Stimulated activated naive CD4-positive, alpha-beta T cell (primary cell): ENCODE measurements at regions not wholly inside any gene's neighbourhood (a gene's known extent, or its start where the extent isn't known, plus 50 kb on each side); places are given as distances from the start of the nearest gene placed in this dataset.
"Not testable (repeated sequence)": the region's sequence is repeated elsewhere in the genome, so short reads cannot be mapped to it uniquely, and the experiment has no call there.

Experiments used
- DNase-seq, 6 experiments: peaks; one replicate each; lab custom pipeline; 2025; lab: John Stamatoyannopoulos, UW

- DNase-seq, result no peak
Observed at GRCh38 chr17:22131740-22132139, 439.4 kb downstream of the KCNJ18 start.

- DNase-seq, result no peak
Observed at GRCh38 chr17:22138861-22139469, 446.6 kb downstream of the KCNJ18 start.

- no peak for DNase-seq
Observed at GRCh38 chr17:22142091-22142490, 449.8 kb downstream of the KCNJ18 start.

GRCh38 chr17:22145605-22146178, 453.4 kb downstream of the KCNJ18 start:
- no peak for DNase-seq

GRCh38 chr17:22158364-22158763, 466.0 kb downstream of the KCNJ18 start:
- no peak for DNase-seq

- DNase-seq, result no peak
Observed at GRCh38 chr17:22161376-22161775, 469.1 kb downstream of the KCNJ18 start.

GRCh38 chr17:22171631-22172030, 479.3 kb downstream of the KCNJ18 start:
- DNase-seq, result no peak

- DNase-seq, result no peak
Observed at GRCh38 chr17:22193113-22193512, 500.8 kb downstream of the KCNJ18 start.

GRCh38 chr17:22200187-22200586, 507.9 kb downstream of the KCNJ18 start:
- not testable (repeated sequence) for DNase-seq

GRCh38 chr17:22202702-22203101, 510.4 kb downstream of the KCNJ18 start:
- no peak for DNase-seq

- no peak for DNase-seq
Observed at GRCh38 chr17:22203208-22203715, 510.9 kb downstream of the KCNJ18 start.

GRCh38 chr17:22204076-22204475, 511.8 kb downstream of the KCNJ18 start:
- not testable (repeated sequence) for DNase-seq

GRCh38 chr17:22210212-22210611, 517.9 kb downstream of the KCNJ18 start:
- DNase-seq, result not testable (repeated sequence)

- not testable (repeated sequence) for DNase-seq
Observed at GRCh38 chr17:22213169-22213568, 520.8 kb downstream of the KCNJ18 start.

GRCh38 chr17:22217135-22217534, 524.8 kb downstream of the KCNJ18 start:
- DNase-seq, result no peak

- no peak for DNase-seq
Observed at GRCh38 chr17:22221344-22221743, 529.0 kb downstream of the KCNJ18 start.

GRCh38 chr17:22226477-22226876, 534.2 kb downstream of the KCNJ18 start:
- DNase-seq, result not testable (repeated sequence)

- DNase-seq, result not testable (repeated sequence)
Observed at GRCh38 chr17:22226932-22227331, 534.6 kb downstream of the KCNJ18 start.

- not testable (repeated sequence) for DNase-seq
Observed at GRCh38 chr17:22227699-22228553, 535.6 kb downstream of the KCNJ18 start.

- not testable (repeated sequence) for DNase-seq
Observed at GRCh38 chr17:22229821-22230220, 537.5 kb downstream of the KCNJ18 start.

GRCh38 chr17:22233382-22233781, 541.1 kb downstream of the KCNJ18 start:
- no peak for DNase-seq

GRCh38 chr17:22242472-22242871, 550.1 kb downstream of the KCNJ18 start:
- DNase-seq, result no peak

- no peak for DNase-seq
Observed at GRCh38 chr17:22251498-22251897, 559.2 kb downstream of the KCNJ18 start.
